GM21717 (cell line): ENCODE measurements at regions not wholly inside any gene's neighbourhood (a gene's known extent, or its start where the extent isn't known, plus 50 kb on each side); places are given as distances from the start of the nearest gene placed in this dataset.
"Not testable (repeated sequence)": the region's sequence is repeated elsewhere in the genome, so short reads cannot be mapped to it uniquely, and the experiment has no call there.

Source experiments
- ATAC-seq: cut with Tn5 transposase; IDR thresholded peaks from one replicate; pipeline ENCODE4 v1.9.1; 2021; ENCODE audit warnings: mild to moderate bottlenecking, moderate library complexity; ENCODE audit not compliant: unreplicated experiment

DNA sequence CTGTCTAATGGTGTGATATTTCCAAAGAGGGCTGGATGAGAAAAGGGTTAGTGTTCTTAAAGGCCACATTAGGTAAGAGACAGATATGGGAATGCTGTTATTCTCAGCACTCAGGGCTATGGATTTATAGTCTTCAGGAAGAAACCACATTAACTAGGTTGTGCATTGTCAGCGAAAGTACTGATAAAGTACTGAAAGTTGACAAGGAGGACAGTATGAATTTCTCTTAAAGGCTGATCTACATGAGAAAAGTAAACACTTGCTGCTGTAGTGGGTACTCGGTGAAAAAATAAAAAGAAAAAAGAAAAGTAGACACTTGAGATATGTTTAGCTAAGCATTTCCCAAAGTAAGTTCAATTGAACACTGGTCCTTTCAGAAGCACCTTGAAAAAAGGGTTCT is 381.0 kb upstream of the RPS23 start:
- ATAC-seq: no peak

- ATAC-seq: no peak
Measured at GRCh38 chr5:82657033-82657699, 379.0 kb upstream of the RPS23 start.

DNA sequence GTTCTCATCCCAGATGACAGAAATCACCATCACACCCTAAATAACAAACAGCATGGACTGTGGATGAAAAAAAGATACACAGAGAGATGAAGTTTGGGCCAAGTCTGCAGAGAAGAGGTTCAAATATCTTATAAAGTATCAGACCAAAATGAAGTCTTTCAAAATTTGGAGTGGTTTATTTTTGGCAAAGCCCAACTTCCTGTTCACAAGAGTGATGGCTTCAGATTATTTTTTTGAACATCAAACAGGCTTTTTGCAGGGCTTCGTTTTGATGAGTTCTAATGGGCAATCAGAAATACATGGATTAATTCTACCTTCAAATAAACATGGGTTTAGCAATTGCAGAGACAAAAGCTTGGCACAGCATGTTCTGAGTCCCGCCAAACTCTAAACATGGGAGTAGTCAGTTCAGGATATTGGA is 378.2 kb upstream of the RPS23 start:
- no peak for ATAC-seq

GRCh38 chr5:82655078-82655477 is 376.9 kb upstream of the RPS23 start:
- no peak for ATAC-seq

- no peak for ATAC-seq
Measured at GRCh38 chr5:82649943-82650342, 371.8 kb upstream of the RPS23 start.

DNA sequence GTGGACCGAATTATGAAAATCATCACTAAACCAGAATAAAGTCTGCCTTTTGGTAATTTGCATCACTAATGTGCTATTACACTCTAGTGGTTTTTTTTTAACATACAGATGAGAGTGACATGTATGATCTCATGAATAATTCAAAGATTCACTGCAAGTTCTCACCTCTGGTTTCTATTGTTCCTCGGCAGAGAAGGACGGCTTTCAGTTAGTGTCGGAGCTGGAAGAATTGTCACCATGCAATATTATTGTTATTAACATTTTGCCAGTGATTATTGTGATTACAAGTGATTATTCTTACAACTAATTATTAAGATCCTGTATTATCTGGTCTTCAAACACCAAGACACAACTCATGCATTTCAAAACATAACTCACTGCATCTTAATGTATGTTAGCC is 366.6 kb upstream of the RPS23 start:
- no peak for ATAC-seq

DNA sequence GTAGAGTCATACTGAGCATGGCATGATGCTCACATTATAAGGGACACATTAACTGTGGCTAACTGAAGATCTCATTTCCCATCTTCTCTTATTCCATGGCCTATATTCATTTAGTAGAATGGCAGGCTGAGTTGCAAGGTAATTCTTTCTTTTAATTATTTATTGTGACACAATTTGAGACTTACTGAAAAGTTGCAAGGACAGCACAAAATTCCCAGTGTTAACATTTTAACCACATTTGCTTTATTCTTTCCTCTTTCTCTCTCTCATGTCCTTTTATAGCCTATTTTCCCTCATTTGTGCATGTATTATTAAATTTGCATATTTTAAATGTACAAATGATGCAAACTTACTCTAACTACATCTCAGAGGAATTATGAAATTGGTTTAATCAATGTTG is 366.1 kb upstream of the RPS23 start:
- no peak for ATAC-seq

- ATAC-seq: no peak
Measured at GRCh38 chr5:82642313-82642712, 364.2 kb upstream of the RPS23 start.

- ATAC-seq: peak; percentile 83
Measured at GRCh38 chr5:82641331-82642003, 363.3 kb upstream of the RPS23 start.

DNA sequence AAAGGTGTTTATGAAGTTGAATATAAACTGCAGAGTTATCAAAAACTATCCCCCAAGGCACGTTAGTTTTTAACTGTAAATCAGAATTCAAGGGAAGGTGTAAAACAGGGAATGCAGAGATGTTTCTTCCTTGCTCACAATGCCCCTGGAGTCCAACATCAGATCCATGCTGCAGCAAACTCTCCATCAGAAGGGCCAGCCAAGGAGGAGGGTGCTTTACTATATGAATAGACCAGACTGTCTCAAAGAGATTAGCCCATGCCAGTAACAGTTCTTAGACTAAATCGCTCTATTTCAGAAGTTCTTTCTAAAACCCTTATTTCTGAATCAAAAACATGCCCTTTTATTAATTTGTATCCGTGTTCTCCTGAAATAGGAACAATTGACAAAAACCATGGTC is 362.8 kb upstream of the RPS23 start:
- ATAC-seq: no peak

- no peak for ATAC-seq
Measured at GRCh38 chr5:82639393-82640144, 361.4 kb upstream of the RPS23 start.

DNA sequence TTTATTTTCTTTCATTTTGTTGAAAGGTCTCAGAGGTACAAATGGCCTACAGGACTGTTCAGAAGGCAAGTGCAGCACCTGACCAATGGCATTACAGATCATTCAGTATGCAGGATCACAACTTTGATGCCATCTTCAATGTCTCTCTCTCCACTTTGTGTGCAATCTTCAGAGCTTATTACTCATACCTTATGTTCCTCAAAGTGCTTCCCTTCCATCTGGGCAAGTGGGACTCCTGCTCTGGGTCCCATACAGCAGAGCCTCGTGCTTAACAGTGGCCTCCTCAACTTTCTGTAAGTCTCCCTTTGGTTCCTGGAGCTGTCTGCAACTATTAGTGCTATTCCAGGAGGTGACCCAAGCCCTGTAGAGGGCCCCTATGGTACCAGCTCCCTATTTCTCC is 358.4 kb upstream of the RPS23 start:
- no peak for ATAC-seq

GRCh38 chr5:82635561-82636288 is 357.6 kb upstream of the RPS23 start:
- no peak for ATAC-seq

- no peak for ATAC-seq
Measured at GRCh38 chr5:82628364-82628910, 350.3 kb upstream of the RPS23 start.

DNA sequence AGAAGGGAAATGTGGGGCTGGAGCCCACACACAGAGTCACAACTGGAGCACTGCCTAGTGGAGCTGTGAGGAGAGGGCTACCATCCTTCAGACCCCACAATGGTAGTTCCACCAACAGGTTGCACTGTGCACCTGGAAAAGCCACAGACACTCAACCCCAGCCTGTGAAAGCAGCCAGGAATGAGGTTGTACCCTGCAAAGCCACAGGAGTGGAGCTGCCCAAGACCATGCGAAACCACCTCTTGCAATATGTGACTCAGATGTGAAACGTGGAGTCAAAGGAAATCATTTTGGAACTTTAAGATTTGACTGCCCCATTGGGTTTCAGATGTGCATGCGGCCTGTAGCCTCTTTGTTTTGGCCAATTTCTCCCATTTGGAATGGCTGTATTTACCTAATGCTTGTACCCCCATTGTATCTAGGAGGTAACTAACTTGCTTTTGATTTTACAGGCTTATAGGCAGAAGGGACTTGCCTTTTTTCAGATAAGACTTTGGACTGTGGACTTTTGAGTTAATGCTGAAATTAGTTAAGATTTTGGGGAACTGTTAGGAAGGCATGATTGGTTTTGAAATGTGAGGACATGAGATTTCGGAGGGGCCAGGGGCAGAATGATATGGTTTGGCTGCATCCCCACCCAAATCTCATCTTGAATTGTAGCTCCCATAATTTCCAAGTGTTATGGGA is 348.9 kb upstream of the RPS23 start:
- ATAC-seq: not testable (repeated sequence)

GRCh38 chr5:82626012-82626411 is 347.9 kb upstream of the RPS23 start:
- not testable (repeated sequence) for ATAC-seq

DNA sequence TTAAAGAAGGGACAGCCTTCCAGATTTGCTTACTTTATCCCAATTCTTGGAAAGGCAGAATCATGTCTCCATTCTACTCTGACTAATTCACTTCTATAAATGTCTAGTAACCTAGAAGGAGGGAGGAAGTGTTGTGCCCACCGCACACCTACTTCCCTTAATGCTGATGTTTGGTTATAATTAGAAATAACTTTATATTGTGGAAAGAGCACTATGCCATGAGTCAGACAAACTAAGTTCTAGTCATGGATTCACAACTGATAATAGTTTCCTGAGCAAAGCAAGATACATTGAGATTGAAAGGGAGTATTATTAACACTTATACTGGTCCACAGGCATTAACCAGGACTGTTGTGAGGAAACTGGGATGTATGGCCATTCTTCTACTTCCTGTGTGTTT is 345.9 kb upstream of the RPS23 start:
- ATAC-seq: no peak

DNA sequence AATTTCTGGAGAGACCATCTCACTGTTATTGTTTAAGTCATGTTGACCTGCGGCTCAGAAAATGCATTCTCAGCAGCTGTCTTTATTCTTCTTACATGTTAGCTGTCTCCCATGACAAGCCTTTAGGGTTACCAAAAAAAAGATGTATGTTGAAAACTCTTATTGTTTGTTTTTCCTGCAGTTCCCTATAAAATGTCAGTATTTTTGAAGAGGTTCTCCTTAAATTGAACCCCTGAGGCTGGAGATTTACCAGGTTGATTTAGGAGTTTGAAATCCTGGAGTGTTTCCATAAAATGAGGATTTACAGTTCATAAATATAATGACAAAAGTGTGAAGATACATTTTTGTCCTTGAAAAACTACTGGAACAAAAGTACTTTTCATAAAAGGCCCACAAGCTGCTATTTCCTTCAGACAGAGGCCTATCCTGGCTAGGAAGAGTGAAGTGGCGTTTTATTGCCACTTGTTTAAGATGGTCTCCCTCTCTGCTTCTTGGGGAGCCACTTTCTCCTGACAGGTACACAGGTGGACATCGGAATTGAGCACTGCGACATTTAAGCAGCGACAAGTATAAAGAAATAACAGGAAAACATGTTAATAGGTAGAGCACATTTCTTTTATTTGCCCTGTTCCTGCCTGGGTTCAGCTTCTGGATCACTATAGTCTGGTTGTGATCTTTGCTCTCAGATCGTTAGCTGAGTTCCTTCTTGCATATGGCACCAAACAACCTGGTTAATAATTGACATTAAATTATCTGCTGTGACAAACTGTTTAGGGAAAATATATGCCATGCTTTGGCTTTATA is 344.8 kb upstream of the RPS23 start:
- ATAC-seq: no peak

- ATAC-seq: no peak
Measured at GRCh38 chr5:82622205-82622604, 344.1 kb upstream of the RPS23 start.
